ENCODE measurements at regions not wholly inside any gene's neighbourhood (a gene's known extent, or its start where the extent isn't known, plus 50 kb on each side); places are given as distances from the start of the nearest gene placed in this dataset.

DNA sequence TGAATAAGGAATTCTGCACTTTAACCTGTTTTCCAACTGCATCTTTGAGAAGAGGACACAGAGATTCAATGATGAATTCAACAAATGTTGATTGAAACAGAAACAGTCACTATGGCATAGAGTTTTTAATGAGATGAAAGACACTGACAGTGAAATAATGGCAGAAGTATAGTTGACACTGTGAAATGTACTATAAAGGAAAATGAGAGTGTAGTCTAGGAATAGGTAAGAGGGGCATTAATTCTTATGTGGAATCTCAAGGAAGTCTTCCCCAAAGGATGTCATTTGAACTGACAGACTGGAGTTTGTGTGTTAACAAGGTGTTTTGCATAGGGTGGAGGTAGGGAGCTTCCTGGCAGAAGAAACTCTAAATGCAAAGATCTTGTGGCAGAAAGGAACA lies 566.2 kb downstream of the TDRD15 start:
- DNase-seq (ENCODE audit: low read depth) = no peak

DNA sequence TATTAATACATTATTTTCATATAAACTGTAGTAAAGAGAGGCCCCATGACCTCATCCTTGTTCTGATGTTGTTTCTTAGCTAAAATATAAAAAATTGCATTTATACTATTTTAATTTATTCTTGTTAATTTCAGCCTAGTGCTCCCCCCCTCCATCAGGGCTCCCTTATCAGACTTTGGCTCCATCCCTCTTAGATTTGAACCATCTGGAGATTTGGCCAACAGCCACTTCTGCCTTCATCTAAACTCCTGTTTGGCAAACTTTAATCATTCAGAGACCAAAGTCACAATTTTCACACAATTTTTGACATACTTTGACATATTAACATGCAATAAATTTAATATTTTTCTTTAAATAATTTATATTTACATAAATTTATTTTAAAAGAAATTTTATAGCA lies 569.3 kb downstream of the TDRD15 start:
- DNase-seq (ENCODE audit: low read depth) = no peak

DNA sequence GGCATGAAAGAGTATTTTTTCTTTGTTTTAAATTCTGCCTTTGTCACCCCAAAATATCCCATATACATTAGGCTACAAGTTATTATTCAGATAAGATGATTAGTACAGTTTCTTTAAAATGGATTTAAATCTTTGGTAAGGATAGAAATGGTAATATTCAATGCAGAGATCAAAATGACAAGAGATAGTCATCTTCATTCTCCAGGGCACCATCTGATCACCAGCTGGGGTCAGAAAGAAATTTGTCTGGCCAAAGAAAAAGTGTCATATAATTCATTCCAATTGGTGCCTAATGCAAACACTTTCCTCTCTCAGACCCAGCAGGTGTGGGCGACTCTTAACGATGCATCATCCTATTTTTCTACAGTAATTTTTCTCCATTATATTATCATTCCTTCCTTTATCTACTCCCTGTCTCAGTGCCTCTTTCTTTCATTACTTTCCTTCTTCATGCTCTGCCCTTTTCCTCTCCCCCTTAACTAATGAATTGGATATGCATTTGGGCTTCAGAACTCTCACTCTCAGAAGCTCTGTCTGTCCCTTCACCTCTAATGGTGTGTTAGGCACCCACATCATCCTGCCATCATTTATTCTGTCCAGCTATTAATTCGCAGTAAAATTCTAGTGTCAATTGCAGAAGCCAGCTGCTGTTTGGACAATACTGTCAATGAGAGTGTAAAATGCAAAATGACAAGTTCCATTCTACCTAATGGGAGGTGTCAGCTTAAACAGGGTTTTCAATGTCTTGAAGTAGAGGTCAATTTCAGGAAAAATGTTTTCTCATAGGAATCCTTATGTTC lies 570.5 kb downstream of the TDRD15 start:
- no peak for DNase-seq (ENCODE audit: low read depth)

DNA sequence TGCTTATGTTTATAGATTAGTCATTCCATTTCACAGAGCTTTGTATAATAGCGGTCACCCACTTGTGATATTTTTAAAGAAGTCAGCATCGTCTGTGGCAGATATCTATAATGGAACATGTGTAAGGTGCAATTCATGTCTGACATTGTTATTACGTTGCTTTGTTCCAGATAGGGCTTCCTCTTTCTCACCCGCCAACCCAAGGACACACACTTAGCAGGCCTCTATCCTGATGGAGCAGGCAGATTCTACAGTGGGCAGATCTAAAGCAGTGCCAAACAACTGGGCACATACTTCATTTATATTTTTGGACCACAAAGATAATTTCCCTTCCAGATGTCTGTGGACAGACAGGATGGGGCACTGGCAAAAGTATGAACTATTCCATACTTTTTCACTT lies 573.1 kb downstream of the TDRD15 start:
- DNase-seq (ENCODE audit: low read depth) = no peak

DNA sequence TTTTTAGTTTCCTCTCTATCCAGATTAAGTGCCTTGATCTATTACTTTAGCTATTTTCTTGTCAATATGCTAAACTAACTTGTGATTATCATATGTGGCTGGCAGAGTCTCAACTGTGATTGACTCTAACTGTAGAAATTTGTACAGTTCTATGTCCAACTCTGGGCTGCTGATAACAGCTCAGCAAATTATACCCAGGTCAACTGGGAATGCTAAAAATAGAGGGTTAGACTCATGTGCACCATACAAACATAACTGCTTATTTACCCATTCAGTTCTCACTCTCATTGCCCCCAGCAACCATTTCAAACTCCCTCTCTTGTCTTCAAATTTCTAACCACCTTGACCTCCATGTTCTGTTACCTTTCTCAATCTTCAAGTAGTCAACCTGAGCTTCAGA lies 576.9 kb downstream of the TDRD15 start:
- no peak for DNase-seq (ENCODE audit: low read depth)

DNA sequence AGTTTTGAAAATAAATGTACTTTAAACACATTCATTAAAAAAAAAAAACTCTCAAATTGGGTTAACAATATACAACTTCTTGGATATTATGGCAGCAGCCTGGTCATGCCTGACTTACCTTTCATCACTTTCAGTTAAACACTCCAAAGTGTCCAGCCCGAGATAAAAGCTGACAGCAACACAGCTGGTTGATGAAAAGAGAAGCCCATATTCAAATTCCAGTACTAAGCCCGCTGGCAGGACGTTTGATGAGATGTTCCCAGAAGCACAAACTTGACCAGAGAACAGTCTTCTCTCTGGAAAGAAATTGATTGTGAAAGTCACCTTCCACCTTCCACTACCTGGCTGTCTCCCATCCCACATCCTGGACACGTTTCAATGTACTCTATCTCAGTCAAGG lies 586.3 kb downstream of the TDRD15 start:
- DNase-seq (ENCODE audit: low read depth) = no peak

DNA sequence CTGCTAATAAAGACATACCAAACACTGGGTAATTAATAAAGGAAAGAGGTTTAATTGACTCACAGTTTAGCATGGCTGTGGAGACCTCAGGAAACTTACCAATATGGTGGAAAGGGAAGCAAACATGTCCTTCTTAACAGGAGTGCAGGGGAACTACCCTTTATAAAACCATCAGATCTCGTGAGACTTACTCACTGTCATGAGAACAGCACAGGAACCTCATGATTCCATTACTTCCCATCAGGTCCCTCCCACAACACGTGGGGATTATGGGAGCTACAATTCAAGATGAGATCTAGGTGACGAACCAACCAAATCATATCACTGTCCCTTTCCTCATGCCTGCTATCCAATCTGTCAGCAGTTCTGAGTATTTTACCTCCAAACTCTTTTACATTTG lies 586.7 kb downstream of the TDRD15 start:
- DNase-seq (ENCODE audit: low read depth) = no peak

DNA sequence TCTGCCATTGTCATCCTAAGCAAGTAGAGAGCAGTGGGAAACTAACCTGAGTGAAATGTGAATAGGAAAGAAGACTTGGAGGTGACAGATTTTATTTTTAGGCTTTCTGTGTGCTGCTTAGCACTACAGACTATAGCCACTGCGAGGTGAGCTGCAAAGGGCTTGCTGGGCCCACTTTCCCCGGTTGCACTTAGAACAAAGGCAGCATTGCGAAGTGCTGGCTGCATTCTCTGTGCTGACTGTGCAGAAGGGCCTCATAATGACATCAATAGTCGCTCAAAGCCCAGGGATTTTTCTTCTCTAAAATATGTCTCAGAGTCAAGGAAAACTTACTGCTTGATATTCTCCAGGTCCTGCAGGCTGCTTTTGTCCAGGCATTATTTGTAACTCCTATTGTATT lies 592.1 kb downstream of the TDRD15 start:
- no peak for DNase-seq (ENCODE audit: low read depth)

DNA sequence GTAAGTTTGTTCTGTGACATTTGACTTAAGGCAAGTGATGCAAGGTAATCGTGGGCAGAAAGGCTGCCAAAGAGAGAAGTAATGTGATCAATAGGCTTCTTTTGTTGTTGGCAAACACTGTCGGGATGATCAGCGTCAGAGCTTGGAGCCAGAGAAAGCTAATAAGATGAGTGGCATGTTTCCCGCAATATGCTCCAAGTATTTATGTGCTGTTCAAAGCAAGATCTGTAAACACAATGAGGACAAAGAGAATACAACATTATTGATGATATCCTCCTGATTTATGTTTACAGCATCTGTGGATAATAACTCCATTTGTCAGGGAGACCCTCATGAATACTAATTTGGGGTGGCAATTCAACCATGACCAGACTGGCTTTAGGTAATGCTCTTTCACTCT lies 603.3 kb downstream of the TDRD15 start:
- DNase-seq (ENCODE audit: low read depth) = no peak

DNA sequence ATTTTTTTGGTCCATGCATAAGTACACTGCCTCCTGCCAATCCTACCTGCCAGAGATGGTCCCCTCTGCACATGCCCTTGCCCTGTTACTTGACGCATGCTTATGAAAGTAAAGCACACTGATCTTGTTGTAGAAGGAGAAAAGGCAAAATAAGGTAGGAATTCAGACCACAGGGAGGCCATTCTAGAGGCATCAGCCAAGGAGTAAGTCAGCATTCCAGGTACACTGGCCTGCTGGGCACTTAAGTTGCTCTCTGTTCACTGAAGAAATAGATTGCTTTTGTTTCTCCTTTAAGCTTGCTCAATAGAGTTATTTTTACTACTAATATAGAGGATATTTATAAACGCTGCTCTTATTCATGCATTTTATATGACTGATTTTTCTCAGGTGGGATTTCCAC lies 604.4 kb downstream of the TDRD15 start:
- no peak for DNase-seq (ENCODE audit: low read depth)

DNA sequence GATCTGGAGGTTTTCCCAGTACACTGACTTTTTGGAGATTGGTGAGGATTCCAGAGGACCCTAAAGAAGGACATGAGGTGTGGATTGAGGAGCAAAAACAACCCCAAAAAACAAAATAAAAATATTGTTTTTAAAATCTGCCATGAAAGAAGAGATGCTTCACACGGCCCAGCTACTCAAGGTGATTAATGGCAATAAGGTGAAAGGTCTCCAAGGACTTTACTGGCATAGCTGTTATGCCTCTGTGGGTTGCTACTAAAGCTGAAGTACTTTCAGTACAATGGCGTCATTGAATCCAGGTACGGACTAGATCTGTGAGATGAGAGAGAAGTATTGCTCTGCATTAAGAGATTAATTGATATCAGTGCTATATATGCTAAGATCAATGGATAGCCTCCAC lies 606.4 kb downstream of the TDRD15 start:
- DNase-seq (ENCODE audit: low read depth) = no peak

DNA sequence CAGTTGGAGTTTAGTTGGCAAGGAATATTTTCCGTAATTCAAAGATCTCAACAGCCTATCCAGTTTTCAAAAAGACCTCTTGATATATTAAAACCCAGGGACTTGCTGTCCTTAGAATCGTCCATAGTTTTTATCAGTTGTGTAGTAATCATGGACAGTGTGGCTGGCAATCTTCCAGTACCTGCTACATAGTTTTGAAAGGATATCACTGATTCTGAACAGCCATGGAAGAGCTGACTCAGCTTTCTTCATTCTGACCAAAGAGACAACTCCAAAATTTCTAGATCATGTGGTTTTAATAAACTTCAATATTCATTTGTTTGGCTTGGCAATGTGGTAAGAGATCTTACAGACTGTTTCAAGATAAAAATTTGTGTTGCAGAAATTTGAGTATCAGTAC lies 616.7 kb downstream of the TDRD15 start:
- DNase-seq (ENCODE audit: low read depth) = no peak

DNA sequence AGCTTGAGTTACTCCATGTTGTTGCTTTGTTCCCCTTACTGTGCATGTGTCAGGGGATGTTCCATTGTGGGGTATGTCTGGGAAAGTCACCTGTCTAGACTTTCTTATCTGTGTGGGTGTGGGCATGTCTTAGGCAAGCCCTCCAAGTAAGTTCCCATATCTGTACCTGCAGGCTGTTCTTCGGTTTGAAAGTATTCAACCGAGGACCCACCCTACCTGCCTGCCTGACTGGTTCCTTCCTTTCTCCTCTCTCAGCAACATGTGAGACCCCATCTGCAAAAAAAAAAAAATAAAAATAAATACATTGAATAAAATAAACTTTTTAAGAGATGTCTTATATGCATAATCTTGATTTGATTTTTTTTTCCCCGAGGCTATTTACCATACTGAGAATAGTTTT lies 622.7 kb downstream of the TDRD15 start:
- no peak for DNase-seq (ENCODE audit: low read depth)

DNA sequence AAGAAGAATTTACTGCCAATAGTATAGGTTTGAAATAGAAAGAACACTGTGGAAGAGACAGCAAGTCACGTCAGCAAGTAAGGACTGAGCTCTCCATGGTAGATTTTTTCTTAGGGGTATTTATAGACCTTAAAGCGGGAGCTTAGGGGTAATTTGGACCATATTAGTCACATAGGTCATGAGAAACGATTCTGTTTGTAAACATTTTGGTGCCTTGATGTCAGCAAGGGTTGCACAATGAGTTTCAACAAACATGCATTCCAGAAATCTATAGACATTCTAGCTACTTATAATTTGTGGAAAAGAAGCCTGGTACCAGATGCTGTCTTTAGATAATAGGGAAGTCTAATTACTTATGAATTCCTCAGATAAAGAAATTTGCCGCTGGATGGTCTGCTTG lies 624.7 kb downstream of the TDRD15 start:
- no peak for DNase-seq (ENCODE audit: low read depth)

DNA sequence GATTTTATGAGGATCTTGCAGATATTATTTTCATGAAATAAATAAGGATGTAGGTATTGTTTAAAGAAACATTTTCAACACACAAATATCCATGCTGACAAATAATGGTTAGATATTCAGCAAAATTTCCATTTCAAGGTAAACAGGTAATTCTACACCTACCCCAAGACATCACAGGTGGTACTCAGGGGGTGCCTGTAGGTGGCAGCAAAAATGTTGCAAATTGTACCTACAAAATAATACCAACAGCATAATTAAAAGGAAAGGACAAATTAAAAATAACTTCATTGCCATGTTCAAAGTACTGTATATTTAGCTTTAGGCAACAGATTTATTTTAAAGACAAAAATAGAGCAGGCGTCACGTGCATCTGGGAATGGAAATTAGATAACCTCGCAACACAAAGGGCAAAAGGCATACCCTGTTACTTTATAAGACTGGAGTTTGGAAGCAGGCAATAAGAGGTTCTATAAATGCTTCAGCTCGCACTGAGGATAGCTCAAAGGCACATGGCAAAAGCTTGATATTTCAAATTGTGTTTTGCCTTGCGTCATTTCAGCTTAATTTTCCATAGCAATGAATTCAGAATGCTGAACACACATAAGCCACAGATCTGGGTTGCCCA lies 630.5 kb downstream of the TDRD15 start:
- no peak for DNase-seq (ENCODE audit: low read depth)

DNA sequence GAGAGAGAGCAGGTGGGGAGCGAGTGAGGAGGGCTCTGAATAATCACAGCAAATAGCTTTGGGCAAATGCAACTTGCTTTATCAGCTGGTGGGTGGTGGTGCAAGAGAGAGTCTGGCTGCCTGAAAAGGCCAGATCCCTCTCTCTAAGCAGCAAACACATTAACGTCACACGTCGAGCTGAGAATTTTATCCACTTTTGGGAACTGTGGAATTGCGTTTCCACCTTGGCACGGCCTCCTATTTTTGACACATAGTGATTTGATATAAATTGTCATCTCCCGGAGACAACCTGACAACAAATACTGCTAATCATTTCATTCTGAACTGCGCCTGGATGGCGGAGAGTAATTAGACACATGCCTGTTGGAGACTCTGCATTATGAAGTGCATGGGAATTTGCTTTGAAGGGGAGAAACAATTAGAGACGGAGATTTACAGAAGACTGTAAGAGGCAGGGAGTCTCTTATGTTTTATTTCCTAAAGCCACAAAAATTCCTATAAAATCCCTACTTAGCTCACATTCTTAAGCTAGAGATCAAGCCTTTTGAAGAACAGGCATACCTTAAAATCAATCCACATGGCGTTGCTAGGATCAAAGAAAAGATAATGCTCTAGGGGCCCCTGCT lies 634.1 kb downstream of the TDRD15 start:
- no peak for DNase-seq (ENCODE audit: low read depth)

DNA sequence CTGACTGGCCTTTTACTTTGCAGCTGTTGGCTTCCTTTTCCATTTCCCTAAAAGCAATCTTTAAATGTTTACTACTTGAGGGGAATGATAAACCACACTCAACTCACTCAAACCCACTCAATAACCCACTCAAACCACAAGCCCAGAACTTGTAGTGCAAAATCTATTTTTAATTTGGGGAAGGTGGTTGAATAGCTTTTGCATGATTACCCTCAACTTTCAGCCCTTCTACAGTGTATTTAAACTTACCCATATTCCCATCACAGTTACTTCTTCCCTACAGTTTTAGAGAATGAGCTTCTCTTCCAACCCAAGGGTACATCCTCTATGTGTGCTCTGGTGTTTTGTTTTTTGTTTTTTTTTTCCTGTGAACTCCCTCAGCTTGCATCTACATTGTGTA lies 636.1 kb downstream of the TDRD15 start:
- no peak for DNase-seq (ENCODE audit: low read depth)

DNA sequence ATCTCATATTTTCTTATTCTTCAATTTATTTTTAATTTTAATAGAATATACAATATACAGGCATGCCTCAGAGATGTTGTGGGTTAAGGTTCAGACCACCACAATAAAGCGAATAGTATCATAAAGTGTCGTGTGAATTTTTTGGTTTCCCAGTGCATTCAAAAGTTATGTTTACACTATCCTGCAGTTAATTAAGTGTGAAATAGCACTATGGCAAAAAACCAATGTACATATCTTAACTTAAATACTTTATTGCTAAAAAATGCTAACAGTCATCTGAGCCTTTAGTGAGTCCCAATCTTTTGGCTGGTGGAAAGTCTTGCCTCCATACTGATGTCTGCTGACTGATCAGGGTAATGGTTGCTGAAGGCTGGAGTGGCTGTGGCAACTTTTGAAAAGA lies 637.6 kb downstream of the TDRD15 start:
- DNase-seq (ENCODE audit: low read depth) = no peak

DNA sequence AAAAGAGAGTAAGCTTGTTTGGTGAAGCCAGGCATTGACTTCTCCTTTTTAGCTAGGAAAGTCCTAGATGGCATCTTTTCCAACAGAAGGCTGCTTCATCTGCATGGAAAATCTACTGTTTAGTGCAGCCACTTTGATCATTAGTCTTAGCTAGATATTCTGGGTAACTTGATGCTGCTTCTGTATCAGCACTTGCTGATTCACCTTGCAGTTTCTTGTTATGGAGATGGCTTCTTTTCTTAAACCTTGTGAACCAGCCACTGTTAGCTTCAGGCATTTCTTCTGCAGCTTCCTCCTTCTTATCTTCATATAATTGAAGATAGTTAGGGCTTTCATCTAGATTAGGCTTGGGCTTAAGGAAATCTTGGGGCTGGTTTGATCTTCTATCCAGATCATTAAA lies 639.7 kb downstream of the TDRD15 start:
- DNase-seq (ENCODE audit: low read depth) = no peak

DNA sequence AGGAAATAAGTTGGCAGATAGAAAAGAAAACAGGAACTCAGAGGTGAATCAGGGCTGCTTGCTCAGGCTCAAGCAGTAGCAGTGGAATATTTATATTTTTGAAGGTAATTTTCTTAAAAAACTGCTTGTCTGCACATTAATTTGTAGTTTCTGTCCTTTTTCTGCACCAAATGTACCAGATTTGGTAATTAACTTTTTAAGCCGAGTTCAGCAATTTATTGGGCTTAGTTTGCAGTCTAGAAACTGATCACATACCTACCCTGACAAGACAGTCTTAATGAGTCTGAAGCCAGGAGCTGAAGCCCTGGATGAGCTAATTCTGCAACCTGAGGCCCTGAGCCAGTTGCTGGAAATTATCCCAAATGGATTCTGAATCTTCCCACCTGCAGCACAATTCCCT lies 647.0 kb downstream of the TDRD15 start:
- no peak for DNase-seq (ENCODE audit: low read depth)

DNA sequence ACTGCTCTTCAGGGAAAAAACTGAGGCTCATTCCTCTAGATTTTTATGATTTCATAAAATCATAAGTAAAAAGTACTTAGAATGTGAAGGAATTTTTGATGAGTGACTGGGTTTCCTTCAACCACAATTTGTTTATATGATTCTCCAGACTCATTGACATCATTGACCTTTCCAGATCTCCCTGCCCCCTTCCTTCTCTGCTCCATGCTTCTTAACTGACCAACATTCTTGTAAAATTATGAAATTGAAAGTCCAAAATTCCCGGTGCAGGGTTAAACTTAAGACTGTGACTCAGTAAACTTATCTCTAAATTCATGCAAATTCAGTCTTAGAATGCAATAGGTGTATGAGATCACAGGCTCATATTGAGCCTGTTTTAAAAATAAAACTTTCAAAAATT lies 648.9 kb downstream of the TDRD15 start:
- no peak for DNase-seq (ENCODE audit: low read depth)

DNA sequence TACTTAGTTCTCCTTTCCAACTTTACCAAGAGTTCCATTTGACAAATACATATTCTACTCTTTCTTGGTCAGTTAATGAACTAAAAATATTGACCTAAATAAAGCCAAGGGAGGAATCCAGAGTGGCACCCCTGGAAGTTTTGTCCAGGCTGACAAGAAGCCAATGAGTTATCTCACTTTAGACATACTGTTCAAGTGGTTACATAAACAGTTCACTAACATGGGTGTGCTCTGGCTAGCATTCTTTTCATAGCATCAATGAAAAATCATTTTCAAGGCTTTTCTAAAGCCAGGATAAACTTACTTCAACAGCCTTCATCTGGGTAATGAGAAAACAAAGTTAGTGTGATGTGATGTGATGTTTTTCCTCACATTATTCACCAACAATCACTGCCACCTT lies 649.4 kb downstream of the TDRD15 start:
- DNase-seq (ENCODE audit: low read depth) = no peak

DNA sequence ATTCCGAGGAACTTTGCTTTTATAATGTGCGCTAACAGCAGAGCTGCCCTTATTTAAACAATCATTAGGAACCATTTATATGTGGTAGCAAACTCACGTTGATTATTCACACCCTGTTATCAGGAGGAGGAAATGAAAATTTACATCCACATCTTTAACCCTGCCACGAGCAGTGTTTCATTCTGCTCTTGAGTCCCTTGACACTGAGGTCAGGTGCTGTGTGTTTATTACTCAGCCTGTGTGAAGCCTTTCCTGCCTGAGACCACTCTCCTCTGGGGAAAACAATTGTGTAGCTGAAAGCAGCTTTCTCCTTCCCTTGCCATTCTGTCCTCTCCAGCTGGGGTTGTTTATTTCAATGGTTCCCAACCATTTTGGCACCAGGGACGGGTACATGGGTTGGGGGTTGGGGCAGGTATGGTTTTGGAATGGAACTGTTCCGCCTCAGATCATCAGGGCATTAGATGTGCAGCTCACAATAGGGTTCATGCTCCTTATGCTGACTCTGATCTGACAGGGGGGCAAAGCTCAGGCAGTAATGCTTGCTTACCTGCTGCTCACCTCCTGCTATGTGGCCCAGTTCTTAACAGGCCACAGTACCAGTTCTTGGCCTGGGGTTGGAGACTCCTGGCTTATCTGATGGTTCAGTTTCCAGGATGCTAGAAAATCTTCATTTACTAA lies 651.1 kb downstream of the TDRD15 start:
- no peak for DNase-seq (ENCODE audit: low read depth)
